ENCODE measurements at regions not wholly inside any gene's neighbourhood (a gene's known extent, or its start where the extent isn't known, plus 50 kb on each side); places are given as distances from the start of the nearest gene placed in this dataset.
A peak's percentile ranks its signal among the peaks of the same experiment; 100 is the strongest.

- TF ChIP-seq, protein P1, sequence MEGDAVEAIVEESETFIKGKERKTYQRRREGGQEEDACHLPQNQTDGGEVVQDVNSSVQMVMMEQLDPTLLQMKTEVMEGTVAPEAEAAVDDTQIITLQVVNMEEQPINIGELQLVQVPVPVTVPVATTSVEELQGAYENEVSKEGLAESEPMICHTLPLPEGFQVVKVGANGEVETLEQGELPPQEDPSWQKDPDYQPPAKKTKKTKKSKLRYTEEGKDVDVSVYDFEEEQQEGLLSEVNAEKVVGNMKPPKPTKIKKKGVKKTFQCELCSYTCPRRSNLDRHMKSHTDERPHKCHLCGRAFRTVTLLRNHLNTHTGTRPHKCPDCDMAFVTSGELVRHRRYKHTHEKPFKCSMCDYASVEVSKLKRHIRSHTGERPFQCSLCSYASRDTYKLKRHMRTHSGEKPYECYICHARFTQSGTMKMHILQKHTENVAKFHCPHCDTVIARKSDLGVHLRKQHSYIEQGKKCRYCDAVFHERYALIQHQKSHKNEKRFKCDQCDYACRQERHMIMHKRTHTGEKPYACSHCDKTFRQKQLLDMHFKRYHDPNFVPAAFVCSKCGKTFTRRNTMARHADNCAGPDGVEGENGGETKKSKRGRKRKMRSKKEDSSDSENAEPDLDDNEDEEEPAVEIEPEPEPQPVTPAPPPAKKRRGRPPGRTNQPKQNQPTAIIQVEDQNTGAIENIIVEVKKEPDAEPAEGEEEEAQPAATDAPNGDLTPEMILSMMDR (conservative IDR thresholded peaks at IDR 0.05; ENCODE audit: low read length), result peak; percentile 49
- no peak overlapping the region for H3K4me3 ChIP-seq (ENCODE audit: low read length)
- peak; percentile 23 for DNase-seq (ENCODE audit: low read depth)
Observed at GRCh38 chr6:138004430-138005287, 102.6 kb downstream of the PERP start.

- DNase-seq (ENCODE audit: low read depth), result no peak
Observed at GRCh38 chr6:138005846-138006245, 101.4 kb downstream of the PERP start.

DNA sequence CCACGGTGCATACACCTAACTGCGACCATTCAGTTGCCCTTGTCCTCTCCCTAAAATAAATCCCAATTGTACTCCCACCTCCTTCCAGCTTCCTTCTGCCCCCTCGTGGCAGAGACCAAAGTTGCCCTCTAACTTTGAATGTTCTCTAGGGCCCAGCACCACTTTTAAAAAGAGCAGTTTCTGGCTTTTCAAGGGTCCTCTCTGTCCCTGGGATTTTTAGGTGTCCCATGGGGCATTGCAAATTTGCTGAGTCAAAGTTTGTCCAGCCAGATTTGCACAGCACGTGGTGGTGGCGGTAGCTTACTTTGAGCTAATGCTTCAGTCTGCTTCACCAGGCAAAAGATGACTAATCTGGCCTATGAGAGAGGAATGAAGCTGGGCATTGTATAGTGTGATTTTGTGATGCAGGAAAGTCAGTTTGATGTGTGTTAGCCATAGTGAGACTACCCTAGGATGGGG lies 100.2 kb downstream of the PERP start:
- DNase-seq (ENCODE audit: low read depth), result peak; percentile 11
- TF ChIP-seq, protein P1 (conservative IDR thresholded peaks at IDR 0.05; ENCODE audit: low read length), result peak; percentile 73
- no peak overlapping the region for H3K4me3 ChIP-seq (ENCODE audit: low read length)

More at GRCh38 chr6:138005846-138006245, 101.4 kb downstream of the PERP start:
- no peak overlapping the region for H3K4me3 ChIP-seq (ENCODE audit: low read length)
- TF ChIP-seq, protein P1 (conservative IDR thresholded peaks at IDR 0.05; ENCODE audit: low read length), result no peak

DNA sequence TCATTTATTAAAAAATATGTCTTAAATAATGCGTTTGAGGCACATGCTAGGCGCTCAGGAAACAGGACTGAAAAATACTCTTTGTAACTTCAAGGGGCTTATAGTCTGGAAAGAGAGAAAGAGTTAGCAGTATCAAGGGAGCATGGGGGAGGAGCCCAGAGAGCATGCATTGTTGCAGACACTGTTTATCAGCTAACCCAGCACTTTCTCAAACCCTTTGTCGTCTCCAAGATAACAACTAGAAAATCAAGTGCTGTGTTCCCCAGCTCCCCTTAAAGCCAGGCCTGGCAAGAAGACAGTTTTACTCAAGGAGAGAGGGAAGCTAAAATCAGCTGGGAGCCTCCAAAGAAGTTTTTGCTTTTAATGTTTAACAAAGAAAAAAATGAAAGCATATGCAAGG lies 98.4 kb downstream of the PERP start:
- no peak overlapping the region for H3K4me3 ChIP-seq (ENCODE audit: low read length)
- TF ChIP-seq, protein P1 (conservative IDR thresholded peaks at IDR 0.05; ENCODE audit: low read length), result no peak
- DNase-seq (ENCODE audit: low read depth), result no peak

DNA sequence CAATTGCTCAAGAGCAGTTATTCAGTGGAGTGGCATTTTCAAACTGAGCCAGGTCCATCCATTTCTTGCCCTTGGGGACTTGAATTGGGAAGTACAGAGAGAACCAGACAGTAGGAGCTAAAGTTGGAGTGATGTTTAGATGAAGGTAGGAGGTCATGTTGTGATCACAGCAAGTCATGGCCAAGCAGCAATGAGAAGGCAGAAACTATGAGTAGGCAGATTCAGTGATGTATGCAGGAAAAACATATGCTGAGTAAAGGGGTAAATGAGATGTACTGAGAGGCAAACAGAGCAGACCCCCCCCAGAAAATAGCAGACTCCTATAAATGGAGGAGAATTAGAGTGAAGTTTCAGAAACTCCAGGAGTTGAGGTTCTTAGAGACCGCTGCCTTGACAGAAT lies 95.8 kb downstream of the PERP start:
- no peak overlapping the region for H3K4me3 ChIP-seq (ENCODE audit: low read length)
- TF ChIP-seq, protein P1 (conservative IDR thresholded peaks at IDR 0.05; ENCODE audit: low read length), result no peak
- DNase-seq (ENCODE audit: low read depth), result no peak

DNA sequence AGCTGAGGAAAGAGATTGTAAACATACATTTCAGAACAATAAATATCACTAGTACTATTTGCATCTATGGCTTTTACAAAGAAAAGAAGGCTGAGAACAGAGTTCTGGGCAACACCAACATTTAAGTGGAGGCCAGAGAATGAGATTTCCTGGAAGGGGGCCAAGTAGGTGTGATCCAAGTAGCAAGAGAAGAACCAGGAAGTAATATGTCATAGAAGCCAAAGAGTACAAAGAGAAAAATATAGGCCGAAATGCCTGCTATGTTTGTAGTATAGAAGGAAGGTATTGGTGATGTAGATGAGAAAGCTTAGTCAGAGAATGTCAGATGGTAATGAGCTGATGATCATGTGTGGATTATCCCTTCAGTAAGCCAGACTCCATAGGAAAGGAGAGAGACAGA lies 94.5 kb downstream of the PERP start:
- no peak for DNase-seq (ENCODE audit: low read depth)

More for the DNA sequence above, 94.5 kb downstream of the PERP start:
- TF ChIP-seq, protein P1 (conservative IDR thresholded peaks at IDR 0.05; ENCODE audit: low read length), result no peak
- no peak overlapping the region for H3K4me3 ChIP-seq (ENCODE audit: low read length)

Data from AG10803 (cell line).